HEK293 (cell line): ENCODE measurements at regions not wholly inside any gene's neighbourhood (a gene's known extent, or its start where the extent isn't known, plus 50 kb on each side); places are given as distances from the start of the nearest gene placed in this dataset.

Experiments used
- CTCF ChIA-PET: fragments of 350-600 bp; formaldehyde crosslinking; extraction: SDS; loops from one replicate; lab custom pipeline; 2021; ENCODE audit warnings: antibody characterized with exemption; lab: Yijun Ruan, JAX
- POLR2A ChIA-PET: fragments of 300-600 bp; formaldehyde crosslinking; extraction: SDS; loops from one replicate; lab custom pipeline; 2020; ENCODE audit warnings: antibody characterized with exemption, inconsistent platforms; lab: Yijun Ruan, JAX
- H3K27ac ChIP-seq: fragments of 200-500 bp; sonication (Bioruptor generic); 2 replicates; pipeline ENCODE4 v1.5.1; 2014; ENCODE audit warnings: low read depth, low read length, control low read depth, inconsistent platforms; ENCODE audit errors: extremely low read depth
- H3K36me3 ChIP-seq, 2 experiments: fragments of 200-500 bp in 1 of 2; sonication (Bioruptor generic) in 1 of 2; 1 replicate in 1 of 2; 2 replicates in 1 of 2; pipeline ENCODE4 v1.5.1; 2014 to 2017; ENCODE audit warnings: inconsistent platforms in 2 of 2, low read length in 2 of 2; ENCODE audit not compliant: control insufficient read depth in 2 of 2, insufficient read depth in 1 of 2
- H3K4me1 ChIP-seq: fragments of 200-500 bp; sonication (Bioruptor generic); 2 replicates; pipeline ENCODE4 v1.5.1; 2014; ENCODE audit warnings: mild to moderate bottlenecking, low read length, inconsistent platforms; ENCODE audit not compliant: control insufficient read depth, insufficient read depth
- H3K4me3 ChIP-seq: 2 replicates; pipeline ENCODE4 v1.5.1; 2011; ENCODE audit warnings: low read depth, mild to moderate bottlenecking, control low read depth, low read length, moderate library complexity
- H3K9me3 ChIP-seq: fragments of 200-500 bp; sonication (Bioruptor generic); 2 replicates; pipeline ENCODE4 v1.5.1; 2014; ENCODE audit warnings: low read depth, low read length, inconsistent platforms; ENCODE audit not compliant: control insufficient read depth, insufficient read depth
- CTCF ChIP-seq: fragments of 450-650 bp; formaldehyde crosslinking; IDR thresholded peaks from 2 replicates; pipeline ENCODE4 v1.5.1; 2016; ENCODE audit warnings: missing biosample characterization, missing genetic modification characterization
- KLF10 ChIP-seq: fragments of 450-650 bp; IDR thresholded peaks from 2 replicates; pipeline ENCODE4 v1.5.1; 2018; ENCODE audit warnings: missing biosample characterization, mild to moderate bottlenecking, missing genetic modification characterization
- PATZ1 ChIP-seq: fragments of 450-650 bp; formaldehyde crosslinking; IDR thresholded peaks from 2 replicates; pipeline ENCODE4 v1.5.1; 2016; ENCODE audit warnings: missing biosample characterization, missing genetic modification characterization
- PRDM1 ChIP-seq: fragments of 450-650 bp; formaldehyde crosslinking; IDR thresholded peaks from 2 replicates; pipeline ENCODE4; 2016; ENCODE audit warnings: missing biosample characterization, missing genetic modification characterization
- WT1 ChIP-seq: fragments of 450-650 bp; formaldehyde crosslinking; IDR thresholded peaks from 2 replicates; pipeline ENCODE4 v1.5.1; 2016; ENCODE audit warnings: missing biosample characterization, missing genetic modification characterization
- ZBTB11 ChIP-seq: fragments of 450-650 bp; formaldehyde crosslinking; conservative IDR thresholded peaks from 2 replicates; pipeline ENCODE4 v1.5.1; 2016; ENCODE audit warnings: low read depth, missing biosample characterization, missing genetic modification characterization
- ZBTB17 ChIP-seq: fragments of 450-650 bp; formaldehyde crosslinking; IDR thresholded peaks from 2 replicates; pipeline ENCODE4 v1.5.1; 2016; ENCODE audit warnings: missing biosample characterization, missing genetic modification characterization
- ZBTB48 ChIP-seq: fragments of 450-650 bp; formaldehyde crosslinking; IDR thresholded peaks from 2 replicates; pipeline ENCODE4 v1.5.1; 2016; ENCODE audit warnings: missing biosample characterization, missing genetic modification characterization
- ZNF174 ChIP-seq: fragments of 450-650 bp; formaldehyde crosslinking; IDR thresholded peaks from 2 replicates; pipeline ENCODE4 v1.5.0; 2017; ENCODE audit warnings: missing biosample characterization, mild to moderate bottlenecking, missing genetic modification characterization
- ZNF2 ChIP-seq: fragments of 450-650 bp; formaldehyde crosslinking; IDR thresholded peaks from 2 replicates; pipeline ENCODE4 v1.5.1; 2016; ENCODE audit warnings: missing biosample characterization, missing genetic modification characterization
- ZNF335 ChIP-seq: fragments of 450-650 bp; formaldehyde crosslinking; conservative IDR thresholded peaks from 2 replicates; pipeline ENCODE4 v1.5.1; 2016; ENCODE audit warnings: missing biosample characterization, missing genetic modification characterization
- ZNF366 ChIP-seq: fragments of 450-650 bp; formaldehyde crosslinking; conservative IDR thresholded peaks from 2 replicates; pipeline ENCODE4 v1.5.1; 2016; ENCODE audit warnings: missing biosample characterization, missing genetic modification characterization
- ZNF398 ChIP-seq: fragments of 450-650 bp; formaldehyde crosslinking; IDR thresholded peaks from 2 replicates; pipeline ENCODE4 v1.5.1; 2017; ENCODE audit warnings: missing biosample characterization, missing genetic modification characterization
- ZNF600 ChIP-seq: fragments of 450-650 bp; formaldehyde crosslinking; IDR thresholded peaks from 2 replicates; pipeline ENCODE4 v1.5.1; 2016; ENCODE audit warnings: missing biosample characterization, missing genetic modification characterization
- ZNF654 ChIP-seq: fragments of 450-650 bp; formaldehyde crosslinking; IDR thresholded peaks from 2 replicates; pipeline ENCODE4 v1.5.1; 2016; ENCODE audit warnings: low read depth, missing biosample characterization, missing genetic modification characterization
- ZNF660 ChIP-seq: fragments of 450-650 bp; IDR thresholded peaks from 2 replicates; pipeline ENCODE4 v1.5.1; 2018; ENCODE audit warnings: missing biosample characterization, mild to moderate bottlenecking, missing genetic modification characterization

GRCh38 chr7:26090927-26091519 is 61.0 kb upstream of the NFE2L3 start:
- ChIA-PET POLR2A (interaction anchor here (0.7 to 1.7 kb wide), 6 partner anchors 70 to 111 kb away, joined by 3 to 9 read pairs (median 4); partner anchors contain the start of genes CBX3 and HNRNPA2B1), CTCF (interaction anchor here (0.6 to 5.7 kb wide), 48 partner anchors 8 to 1834 kb away, joined by 3 to 68 read pairs (median 4); partner anchors contain the start of genes NFE2L3 and SNX10)
- TF ChIP-seq ZNF366 (peak; percentile 40; the same call in 1 of the 2 replicates), ZNF660 (tag by site-specific recombination) (0 out of 2 replicates have a peak, but pooled peaks have one; percentile 16), ZNF2 (tag by site-specific recombination) (0 out of 2 replicates have a peak, but pooled peaks have one; percentile 19), ZBTB48 (tag by site-specific recombination) (peak; percentile 26; the same call in 1 of the 2 replicates), ZBTB17 (tag by site-specific recombination) (peak; percentile 19; the same call in 1 of the 2 replicates), ZNF654 (tag by site-specific recombination) (peak; percentile 90), ZNF335 (peak; percentile 53), PATZ1 (no peak), ZNF600 (tag by site-specific recombination) (no peak), PRDM1 (tag by site-specific recombination) (peak; percentile 54), CTCF (tag by site-specific recombination) (peak; percentile 49), WT1 (no peak)
- Histone ChIP-seq H3K27ac (no peak overlapping the region; the same call in 1 of the 2 replicates), H3K36me3 (no peaks in the 10 kb centered on the region), H3K4me1 (no peaks in the 10 kb centered on the region), H3K9me3 (no peaks in the 10 kb centered on the region), H3K4me3 (no peak overlapping the region)

GRCh38 chr7:26091933-26092332 is 60.1 kb upstream of the NFE2L3 start:
- Histone ChIP-seq H3K36me3 (no peaks in the 10 kb centered on the region), H3K27ac (no peak overlapping the region), H3K4me1 (no peaks in the 10 kb centered on the region), H3K9me3 (no peaks in the 10 kb centered on the region), H3K4me3 (no peak overlapping the region)
- ChIA-PET POLR2A (interaction anchor here (0.9 to 1.5 kb wide), 4 partner anchors 96 to 108 kb away, joined by 3 to 9 read pairs (median 4); partner anchors contain the start of gene HNRNPA2B1), CTCF (interaction anchor here (0.5 to 5.7 kb wide), 11 partner anchors 10 to 762 kb away, joined by 3 to 68 read pairs (median 10); partner anchors contain the start of gene NFE2L3)
- TF ChIP-seq ZBTB11 (tag by site-specific recombination) (0 out of 2 replicates have a peak, but pooled peaks have one; percentile 11), KLF10 (tag by site-specific recombination) (no peak), ZNF398 (tag by site-specific recombination) (peak; percentile 38; the same call in 1 of the 2 replicates), ZNF174 (tag by site-specific recombination) (no peak), ZNF335 (0 out of 2 replicates have a peak, but pooled peaks have one; percentile 6)
